Fibroblast of the conjunctiva (primary cell): ENCODE measurements at regions not wholly inside any gene's neighbourhood (a gene's known extent, or its start where the extent isn't known, plus 50 kb on each side); places are given as distances from the start of the nearest gene placed in this dataset.

Source experiments
- DNase-seq: peaks from one replicate; pipeline ENCODE4 v3.0.0-alpha.2; 2010; ENCODE audit warnings: low read depth

DNA sequence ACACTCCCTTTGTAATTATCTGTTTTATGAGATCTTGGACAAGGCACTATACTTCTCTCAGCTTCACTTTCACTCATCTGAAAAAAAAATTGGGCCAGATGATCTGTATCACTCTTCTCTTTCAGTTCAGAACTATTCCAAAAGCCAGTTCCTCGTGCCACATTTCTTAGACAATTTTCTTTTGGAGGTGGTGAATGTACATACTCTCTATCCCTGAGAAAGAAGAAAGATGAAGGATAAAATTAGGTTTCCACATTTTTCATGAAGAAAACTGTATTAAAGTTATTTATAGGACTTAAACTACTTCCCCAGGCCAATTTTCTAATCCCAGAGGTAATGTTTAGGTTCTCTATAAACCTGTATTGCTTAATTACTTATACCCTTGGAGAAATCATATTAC is 171.6 kb downstream of the SLC6A15 start:
- DNase-seq: no peak

DNA sequence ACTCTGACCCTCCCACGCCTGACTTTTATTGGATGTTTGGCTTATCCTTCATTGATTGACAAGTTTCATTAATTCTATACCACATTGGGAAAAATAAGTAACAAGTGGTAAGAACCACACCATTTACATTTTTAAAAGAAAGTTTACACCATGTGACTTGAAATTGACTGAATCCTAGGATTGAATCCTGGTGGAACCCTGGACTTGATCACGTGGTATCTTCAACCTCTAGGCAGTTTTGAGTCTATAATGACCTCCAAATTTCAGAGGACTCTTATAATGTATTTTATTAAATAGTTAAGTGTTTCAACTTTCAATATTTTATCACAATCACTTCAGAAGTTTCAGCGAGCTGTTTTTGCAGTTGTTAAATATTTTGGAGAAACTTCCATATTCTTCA is 172.0 kb downstream of the SLC6A15 start:
- no peak for DNase-seq

DNA sequence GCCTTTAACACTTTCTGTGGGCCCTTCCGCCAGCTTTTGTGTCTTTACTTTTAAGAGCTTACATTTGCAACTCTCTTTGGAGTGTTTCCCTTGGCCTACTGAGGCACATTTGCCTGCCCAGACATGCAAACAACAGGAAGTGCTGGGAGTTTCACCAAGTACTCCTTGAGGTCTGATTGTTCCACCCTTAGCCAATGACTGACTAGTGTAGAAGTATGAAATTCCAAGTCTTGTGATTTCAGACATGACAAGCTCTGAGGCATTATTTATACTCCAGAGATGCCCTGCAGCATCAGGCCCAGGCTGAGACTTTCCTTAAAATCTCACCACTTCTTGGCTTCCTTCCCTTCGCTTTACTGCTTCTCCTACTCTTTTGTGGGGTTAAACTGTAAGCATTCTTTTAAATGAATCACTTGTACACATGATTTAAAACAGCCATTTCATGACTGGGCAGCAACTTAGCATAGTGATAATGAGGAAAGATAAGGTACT is 174.1 kb downstream of the SLC6A15 start:
- peak; percentile 34 for DNase-seq

DNA sequence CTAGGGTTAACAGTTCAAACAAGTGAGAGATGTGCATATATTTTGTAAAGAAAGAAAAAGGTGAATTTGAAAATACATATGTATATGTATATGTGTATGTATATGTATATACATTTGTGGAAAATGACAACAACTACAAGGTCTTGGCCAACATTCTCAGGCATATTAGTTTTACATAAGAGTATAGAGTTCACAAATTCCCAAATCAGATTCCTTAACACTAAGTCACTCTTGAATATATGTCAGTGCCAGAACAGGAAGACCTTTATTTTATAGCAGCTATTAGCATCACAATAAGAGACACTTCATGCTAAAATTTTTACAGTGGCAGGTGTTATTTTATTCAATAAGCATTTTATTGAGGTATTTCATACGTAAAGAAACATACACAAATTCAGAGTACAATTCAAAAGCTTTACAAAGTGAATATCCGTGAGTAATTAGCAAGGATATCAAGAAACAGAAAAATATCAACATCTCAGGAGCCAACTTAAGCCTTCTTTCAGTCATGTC is 179.7 kb downstream of the SLC6A15 start:
- DNase-seq: no peak

DNA sequence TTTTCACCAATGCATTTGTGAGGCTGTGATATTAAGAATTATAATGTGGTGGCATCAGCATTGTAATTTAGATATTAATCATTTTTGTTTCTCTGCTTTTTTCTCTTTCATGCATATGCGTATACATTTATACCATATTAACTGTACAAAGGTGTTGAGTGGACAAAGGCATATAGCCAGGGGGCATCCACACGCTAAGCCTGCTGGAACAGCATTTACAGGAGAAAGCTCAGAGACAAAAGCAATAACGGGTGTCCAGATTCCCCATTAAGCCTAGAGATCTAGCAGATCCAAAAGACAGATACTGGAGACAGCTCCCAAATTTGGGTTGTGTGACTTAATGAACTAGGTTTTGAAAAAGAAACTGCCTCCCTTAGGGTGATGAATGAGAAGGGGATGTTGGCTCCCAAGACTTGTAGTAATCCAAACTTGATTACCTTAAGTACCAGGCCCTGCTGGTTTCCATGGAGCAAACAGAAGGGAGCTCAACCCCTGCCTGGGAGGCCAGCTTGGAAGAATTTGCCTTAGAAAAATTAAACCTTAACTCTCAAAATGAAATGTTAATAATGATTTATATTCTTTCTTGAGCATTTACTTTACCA is 181.9 kb downstream of the SLC6A15 start:
- DNase-seq: no peak

DNA sequence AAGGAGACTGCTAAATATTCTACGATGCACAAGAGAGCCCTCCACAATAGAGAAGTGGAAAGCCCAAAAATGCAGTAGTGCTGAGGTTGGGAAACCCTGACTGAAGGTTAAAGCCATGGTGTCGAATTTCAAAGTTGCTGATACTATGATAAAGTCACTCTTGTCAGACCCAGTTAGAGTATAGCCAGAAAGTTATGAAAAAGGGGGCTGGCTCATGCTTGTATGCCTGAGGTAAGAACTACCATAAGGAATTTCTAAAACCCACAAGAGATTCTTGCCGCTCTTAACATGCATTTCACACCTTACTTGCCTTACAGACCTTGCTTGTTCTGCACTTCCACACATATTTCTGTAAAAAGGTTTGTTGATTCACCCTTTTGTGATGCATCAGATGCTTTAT is 184.6 kb downstream of the SLC6A15 start:
- DNase-seq: no peak

DNA sequence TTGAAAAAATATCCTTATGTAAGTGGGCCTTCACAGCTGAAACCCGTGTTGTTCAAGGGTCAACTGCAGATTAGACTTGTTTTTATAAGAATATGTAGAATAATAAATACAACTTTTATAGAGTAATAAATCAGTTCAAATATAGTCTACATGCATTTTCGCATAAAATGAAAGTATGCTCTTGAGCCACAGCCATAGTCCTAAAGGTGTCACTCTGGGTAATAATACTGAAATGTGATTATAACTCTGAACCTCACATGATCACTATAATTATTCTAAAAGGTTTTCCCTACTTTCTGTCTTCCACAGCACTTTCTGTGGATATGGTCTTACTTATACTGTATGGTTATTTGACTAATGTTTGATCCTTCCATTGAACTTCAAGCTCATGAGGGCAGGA is 185.8 kb downstream of the SLC6A15 start:
- DNase-seq: no peak

DNA sequence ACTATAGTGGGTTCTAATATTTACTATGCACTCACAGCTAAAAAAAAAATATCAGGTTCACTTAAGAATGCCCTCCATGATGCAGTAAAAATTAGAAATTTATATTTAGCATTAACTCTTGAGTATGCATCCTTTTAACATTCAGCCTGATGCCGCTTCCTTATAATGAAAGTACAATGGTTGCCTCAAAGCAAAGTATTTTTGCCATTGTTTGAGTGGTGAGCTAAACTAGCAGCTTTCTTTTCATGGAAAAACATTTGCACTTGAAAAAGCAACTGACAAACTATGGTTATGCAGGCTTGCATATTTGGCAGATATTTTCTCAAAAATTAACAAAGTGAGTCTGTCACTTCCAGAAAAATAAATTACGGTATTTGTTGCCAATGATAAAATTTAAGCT is 188.6 kb downstream of the SLC6A15 start:
- DNase-seq: no peak

DNA sequence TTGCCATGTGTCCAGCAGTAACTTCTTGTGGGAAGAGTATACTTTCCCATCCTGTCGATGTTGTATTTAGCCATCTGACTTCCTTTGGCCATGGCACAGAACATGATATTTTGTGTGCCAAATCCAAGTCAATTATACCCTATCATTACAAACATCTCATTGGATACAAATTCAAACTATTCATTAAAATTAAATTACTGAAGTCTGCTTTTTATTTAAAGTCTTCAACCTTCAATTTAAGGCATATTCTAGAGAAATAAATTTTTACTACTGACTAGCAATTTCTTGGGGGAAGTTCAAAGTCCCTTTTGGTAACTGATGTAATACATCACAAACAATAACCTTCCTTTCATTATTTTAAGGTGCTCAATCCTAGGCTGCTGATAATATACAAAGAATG is 192.6 kb downstream of the SLC6A15 start:
- DNase-seq: no peak

DNA sequence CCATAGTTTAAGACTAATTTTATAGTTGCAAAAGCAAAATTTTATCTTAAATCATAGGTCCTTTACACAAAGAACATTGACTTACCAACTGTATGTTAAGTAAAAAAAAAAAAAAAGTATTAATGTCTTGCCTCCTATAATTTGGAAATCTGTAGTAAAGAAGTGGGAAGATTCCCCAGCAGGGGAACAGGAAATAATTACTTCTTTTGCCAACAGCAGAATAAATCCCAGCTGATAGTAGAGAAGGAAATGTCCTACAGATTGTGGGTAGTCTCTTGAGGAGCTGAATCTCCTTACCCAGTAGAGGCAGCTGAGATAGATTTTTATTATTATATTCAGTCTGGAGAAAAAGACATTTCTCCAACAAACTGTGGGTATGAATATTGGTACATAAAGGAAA is 193.7 kb downstream of the SLC6A15 start:
- no peak for DNase-seq

DNA sequence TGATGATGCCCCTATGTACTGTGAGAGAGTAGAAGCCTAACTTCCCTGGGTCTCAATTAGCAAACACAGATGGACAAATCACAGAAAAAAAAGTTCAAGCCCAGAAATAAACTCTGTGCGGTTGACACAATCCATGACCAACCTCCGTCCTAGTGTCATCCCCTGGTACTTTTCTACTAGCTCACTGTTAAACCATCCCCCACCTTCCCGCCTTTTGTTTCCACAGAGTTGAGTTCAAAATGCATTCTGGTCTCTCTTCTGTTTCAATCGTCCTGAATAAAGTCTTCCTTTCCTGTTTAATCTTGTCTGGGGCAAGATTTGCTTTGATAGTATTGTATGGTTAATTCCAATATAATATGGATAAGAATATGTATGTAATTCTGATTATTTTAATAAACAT is 199.9 kb downstream of the SLC6A15 start:
- no peak for DNase-seq

DNA sequence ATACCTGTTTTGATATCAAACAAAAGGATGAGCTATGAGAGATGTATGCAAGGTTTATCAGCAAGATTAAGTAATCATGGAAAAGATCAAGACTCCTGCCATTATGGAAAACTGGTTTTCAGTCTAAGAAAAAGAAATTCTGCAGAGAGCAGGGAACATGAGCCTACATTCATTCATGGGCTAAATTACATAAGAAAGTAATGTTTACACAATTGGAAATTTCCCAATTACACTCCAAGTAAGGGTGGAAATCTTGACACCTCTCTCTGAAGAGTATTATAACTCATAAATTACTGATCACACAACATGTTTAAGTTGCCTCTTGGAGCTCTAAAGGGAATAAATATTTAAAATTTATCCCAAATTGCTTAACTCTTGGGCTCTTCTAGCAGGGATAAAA is 206.2 kb downstream of the SLC6A15 start:
- DNase-seq: no peak

DNA sequence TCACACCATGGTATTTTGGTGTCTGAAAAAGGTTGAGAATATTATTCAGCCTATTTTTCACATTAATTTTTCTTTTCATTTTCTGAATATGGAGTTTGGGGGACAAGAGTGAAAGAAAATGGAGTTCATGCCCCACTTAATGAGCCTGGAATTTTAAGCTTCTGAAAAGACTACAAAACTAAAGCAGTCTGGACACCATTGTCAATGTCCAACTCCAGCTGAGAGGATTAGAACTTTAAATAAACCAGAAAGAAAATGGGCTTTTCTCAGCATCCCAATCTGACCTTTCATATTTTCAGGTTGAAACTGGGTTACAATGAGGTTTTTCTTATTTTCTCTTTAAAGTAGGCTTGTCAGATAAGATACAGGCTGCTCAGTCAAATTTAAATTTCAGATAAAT is 207.7 kb downstream of the SLC6A15 start:
- DNase-seq: no peak

DNA sequence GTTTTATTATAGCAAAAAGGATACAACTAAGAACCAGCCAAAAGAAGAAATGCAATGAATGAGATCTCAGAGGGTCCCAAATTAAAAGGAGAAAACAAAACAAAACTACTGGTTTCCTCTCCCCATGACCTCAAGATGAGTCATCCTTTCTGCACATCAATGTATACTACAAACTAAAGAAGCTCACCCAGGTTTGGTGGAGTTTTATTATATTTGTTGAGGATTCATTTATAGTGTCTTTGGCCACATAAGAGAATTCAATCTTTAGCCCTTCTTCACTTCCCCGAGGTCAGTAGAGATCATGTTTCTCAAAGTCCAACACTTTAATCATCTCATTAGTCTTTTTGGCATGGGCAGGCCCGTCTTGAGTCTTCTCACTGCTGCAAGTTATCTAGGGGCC is 210.6 kb downstream of the SLC6A15 start:
- DNase-seq: no peak

DNA sequence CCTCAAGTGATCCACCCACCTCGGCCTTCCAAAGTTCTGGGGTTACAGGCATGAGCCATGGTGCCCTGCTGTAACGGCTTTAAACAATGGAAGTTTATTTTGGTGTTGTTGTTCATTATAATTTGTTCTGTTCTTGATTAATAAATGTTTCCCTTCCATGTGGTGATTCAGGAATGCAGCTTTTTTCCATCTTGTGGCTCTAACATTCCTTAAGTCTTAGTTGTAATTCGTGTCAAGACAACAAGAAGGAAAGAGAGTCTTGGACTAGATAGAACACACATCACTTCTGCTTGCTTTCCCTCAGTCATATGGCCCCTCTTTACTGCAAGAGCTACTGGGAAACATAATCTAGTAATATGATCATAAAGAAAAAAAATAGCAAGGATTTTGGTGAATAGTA is 211.6 kb downstream of the SLC6A15 start:
- no peak for DNase-seq

DNA sequence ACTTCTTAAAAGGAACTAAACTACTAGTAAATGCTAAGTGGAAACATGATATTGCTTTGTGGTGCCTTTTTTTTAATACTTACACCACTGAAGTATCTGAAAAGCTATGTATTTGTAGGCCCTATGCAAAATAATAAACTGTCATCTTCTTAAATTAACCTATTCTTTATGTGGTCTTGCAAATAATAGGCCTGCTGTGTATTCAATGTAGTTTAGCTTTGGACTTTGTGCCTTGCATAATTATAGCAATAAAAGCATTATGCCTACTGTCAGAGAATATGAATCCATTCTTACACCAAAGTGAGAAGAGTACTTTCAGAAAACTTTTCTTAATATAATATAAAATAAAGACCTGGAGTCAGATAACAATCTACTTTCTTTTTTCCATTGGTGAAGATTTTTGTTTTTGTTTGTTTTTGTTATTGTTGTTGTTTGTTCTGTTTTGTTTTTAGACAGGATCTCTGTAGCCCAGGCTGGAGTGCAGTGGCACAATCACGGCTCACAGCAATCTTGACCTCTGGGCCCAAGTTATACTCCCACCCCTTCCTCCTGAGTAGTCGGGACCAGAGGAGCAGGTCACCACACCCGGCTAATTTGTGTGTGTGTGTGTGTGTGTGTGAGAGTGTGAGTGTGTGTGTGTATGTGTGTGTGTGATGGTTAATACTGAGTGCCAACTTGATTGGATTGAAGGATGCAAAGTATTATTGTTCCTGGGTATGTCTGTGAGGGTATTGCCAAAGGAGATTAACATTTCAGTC is 213.8 kb downstream of the SLC6A15 start:
- no peak for DNase-seq

DNA sequence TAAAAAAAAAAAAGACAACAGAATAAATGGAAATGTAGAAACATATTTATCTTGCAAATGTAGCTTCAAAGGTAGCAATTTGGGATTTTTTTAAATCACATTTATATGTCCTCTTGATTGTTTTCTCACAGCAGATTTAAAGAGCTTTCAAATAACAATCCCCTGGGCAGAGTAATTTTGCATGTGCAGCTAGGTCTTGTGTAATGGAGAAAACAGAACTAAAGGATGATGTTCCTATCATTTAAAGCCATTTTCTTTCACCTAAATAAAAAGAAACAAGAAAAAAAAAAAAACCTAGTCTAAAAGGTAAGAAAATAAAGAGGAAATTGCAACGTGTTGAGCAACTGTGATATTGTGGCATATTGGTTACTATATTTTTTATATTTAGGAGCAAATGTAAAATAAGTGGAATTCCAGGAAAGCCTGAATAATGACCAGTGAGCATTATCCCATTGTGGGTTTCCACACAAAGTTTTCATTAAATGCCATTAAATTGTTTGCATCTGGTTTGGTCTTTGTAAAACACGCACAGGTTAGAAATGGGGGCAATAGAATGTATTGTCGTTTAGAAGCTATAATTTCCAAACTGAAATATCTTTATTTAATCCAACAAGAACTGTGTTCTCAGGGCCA is 215.6 kb downstream of the SLC6A15 start:
- no peak for DNase-seq

DNA sequence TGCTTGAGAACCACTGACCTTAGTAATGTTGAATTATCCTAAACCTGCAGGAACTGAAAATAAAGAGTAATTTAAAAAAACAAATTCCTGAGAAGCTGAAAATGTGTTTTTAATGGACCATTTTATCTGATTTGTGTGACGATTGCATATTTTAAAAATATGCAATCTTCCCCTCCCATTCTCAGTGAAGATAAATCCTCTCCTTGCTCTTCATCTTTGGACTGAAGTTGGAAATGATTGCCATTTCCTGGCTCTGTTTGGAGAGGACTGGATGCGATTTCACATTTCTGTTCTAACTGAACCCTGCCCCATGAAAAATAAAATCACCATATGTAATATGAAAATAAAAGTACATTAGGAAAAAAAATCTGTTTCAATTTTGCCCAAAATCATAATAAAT is 216.3 kb downstream of the SLC6A15 start:
- DNase-seq: no peak

DNA sequence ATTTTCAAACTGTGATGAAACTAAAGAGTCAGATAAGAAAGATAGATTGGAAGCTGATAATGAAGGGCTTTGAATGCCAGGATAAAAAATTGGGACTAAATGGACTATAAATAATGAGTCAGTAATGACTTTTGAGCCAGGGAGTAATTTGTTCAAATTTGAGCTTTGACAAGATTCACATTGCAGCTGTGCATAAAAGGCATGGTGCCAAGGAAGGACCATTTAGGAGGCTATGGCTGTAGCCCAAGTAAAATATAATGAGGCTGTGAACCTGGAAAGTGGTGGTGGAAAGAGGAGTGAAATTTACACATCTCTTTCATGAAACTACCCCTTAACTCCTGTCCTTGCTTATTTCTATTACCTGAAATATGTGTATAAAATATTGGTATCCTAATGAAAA is 218.5 kb downstream of the SLC6A15 start:
- no peak for DNase-seq

DNA sequence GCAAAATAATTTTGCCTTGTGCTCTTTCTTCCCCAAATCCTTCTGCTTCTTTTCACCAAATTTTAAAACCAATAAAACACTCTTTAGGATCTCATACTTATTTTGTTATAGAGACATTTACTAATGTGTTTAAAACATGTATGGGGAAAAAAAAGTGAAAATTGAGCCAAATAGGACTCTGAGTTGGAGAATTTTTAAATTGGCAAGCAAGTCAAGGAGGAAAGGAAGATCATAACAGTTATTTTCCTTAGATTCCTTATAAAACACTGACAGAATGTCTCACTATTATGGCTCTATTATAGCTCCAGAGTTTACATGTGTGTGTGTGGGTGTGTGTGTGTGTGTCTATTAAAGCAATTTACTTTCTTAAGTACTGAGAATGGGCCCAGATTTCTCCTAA is 220.5 kb downstream of the SLC6A15 start:
- DNase-seq: no peak

DNA sequence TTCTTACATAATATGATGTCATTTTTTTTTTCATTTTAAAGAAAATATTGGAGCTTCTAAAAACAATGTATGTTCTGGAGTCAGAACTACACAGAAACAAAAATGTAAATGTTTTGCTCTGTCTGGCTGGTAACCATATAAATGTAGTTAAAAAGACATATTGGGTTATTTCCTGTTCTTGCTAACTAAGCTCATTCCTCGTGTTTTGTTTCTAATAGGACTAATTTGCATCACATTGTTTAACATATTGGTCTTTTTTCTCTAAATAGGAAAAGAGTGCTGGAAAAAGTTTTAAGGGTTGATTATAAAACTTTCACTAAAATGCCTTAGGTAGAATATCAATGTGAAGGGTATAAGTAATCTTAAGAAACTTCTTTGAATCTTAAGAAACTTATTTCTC is 221.3 kb downstream of the SLC6A15 start:
- DNase-seq: no peak

DNA sequence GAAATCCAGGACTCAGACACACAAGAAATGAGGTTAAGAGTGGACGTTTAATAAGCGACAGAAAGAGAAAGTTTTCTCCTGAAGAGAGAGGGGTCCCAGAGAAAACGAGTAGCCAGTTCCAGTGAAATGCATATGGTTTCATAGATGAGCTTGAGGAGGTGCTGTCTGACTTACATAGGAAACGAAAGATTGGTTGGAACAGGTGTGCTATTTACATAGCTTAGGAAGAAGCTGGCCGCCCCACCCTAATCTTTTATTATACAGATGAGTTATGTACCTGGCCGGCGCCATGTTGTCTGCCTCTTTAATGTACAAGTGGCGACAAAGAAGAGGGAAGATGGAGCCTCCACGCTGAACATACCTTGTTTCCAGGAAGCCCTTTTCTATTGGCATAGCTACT is 223.0 kb downstream of the SLC6A15 start:
- DNase-seq: no peak

DNA sequence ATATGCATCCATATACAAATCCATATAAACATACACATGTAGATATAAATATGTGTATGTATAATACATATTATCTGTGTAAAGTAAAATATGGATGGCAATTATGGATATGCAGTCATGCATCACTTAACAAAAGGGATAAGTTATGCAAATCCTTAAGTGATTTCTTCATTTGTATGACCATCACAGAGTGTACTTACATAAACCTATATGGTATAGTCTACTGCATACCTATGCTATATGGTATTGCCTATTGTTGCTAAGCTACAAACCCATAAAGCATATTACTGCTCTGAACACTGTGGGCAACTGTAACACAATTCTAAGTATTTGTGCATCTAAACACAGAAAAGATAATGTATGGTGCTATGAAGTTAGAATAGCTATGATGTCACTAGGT is 227.2 kb downstream of the SLC6A15 start:
- DNase-seq: no peak
